Naive thymus-derived CD4-positive, alpha-beta T cell (primary cell): ENCODE measurements at regions not wholly inside any gene's neighbourhood (a gene's known extent, or its start where the extent isn't known, plus 50 kb on each side); places are given as distances from the start of the nearest gene placed in this dataset.

Experiments used
- ATAC-seq: fragments of 150-1000 bp; cut with Tn5 transposase; 2 replicates; pipeline ENCODE4 v1.10.0; 2021; ENCODE audit warnings: mild to moderate bottlenecking, moderate library complexity
- CTCF ChIA-PET: fragments of 350-600 bp; sonication (Branson Sonifier 250); formaldehyde crosslinking; loops from one replicate; lab custom pipeline; 2021; ENCODE audit warnings: antibody characterized with exemption; lab: Charles Lee
- POLR2A ChIA-PET: fragments of 350-600 bp; sonication (Branson Sonifier 250); formaldehyde crosslinking; loops from one replicate; lab custom pipeline; 2021; ENCODE audit warnings: antibody characterized with exemption, inconsistent platforms; lab: Charles Lee
- DNase-seq, 9 donors: peaks; one replicate each; pipeline versions ENCODE4 v3.0.0 to v3.0.0-alpha.2; 2020 to 2022; ENCODE audit warnings: mixed read lengths in 1 of 9
- H3K27ac ChIP-seq: one replicate; pipeline ENCODE4 v1.7.0; 2013; ENCODE audit warnings: mild to moderate bottlenecking, low read depth, low read length, moderate library complexity
- H3K27me3 ChIP-seq, 2 donors: one replicate each; pipeline ENCODE4 v1.7.0; 2013; ENCODE audit warnings: low read length in 2 of 2, mild to moderate bottlenecking in 2 of 2, moderate library complexity in 2 of 2; ENCODE audit not compliant: control insufficient read depth in 2 of 2, insufficient read depth in 2 of 2
- H3K36me3 ChIP-seq, 3 experiments: 1 replicate in 2 of 3; 2 replicates in 1 of 3; pipeline ENCODE4 v1.7.0; 2013; ENCODE audit warnings: low read length in 3 of 3, mild to moderate bottlenecking in 3 of 3, moderate library complexity in 1 of 3; ENCODE audit not compliant: insufficient read depth in 3 of 3, control insufficient read depth in 2 of 3
- H3K4me1 ChIP-seq, 2 donors: one replicate each; pipeline ENCODE4 v1.7.0; 2013; ENCODE audit warnings: low read length in 2 of 2, mild to moderate bottlenecking in 2 of 2, moderate library complexity in 1 of 2; ENCODE audit not compliant: control insufficient read depth in 2 of 2, insufficient read depth in 2 of 2
- H3K4me3 ChIP-seq: 2 replicates; pipeline ENCODE4 v1.7.0; 2013; ENCODE audit warnings: mild to moderate bottlenecking, low read length
- H3K9me3 ChIP-seq, 3 experiments: 1 replicate in 2 of 3; 2 replicates in 1 of 3; pipeline ENCODE4 v1.7.0; 2013; ENCODE audit warnings: low read length in 3 of 3; ENCODE audit not compliant: control insufficient read depth in 2 of 3
- H3K27ac Mint-ChIP-seq, 9 donors: one replicate each; pipeline ENCODE4 v1.8.0; 2020 to 2022; ENCODE audit warnings: mixed read lengths in 9 of 9, mild to moderate bottlenecking in 8 of 9, moderate library complexity in 5 of 9, inconsistent platforms in 2 of 9
- H3K27me3 Mint-ChIP-seq, 5 donors: one replicate each; pipeline ENCODE4 v1.8.0; 2021 to 2022; ENCODE audit warnings: mixed read lengths in 5 of 5, mild to moderate bottlenecking in 1 of 5
- H3K36me3 Mint-ChIP-seq, 5 donors: one replicate each; pipeline ENCODE4 v1.8.0; 2020 to 2022; ENCODE audit warnings: mixed read lengths in 5 of 5, mild to moderate bottlenecking in 3 of 5, inconsistent platforms in 1 of 5
- H3K4me1 Mint-ChIP-seq, 7 donors: one replicate each; pipeline ENCODE4 v1.8.0; 2020 to 2022; ENCODE audit warnings: mixed read lengths in 7 of 7, mild to moderate bottlenecking in 3 of 7, inconsistent platforms in 1 of 7
- H3K4me3 Mint-ChIP-seq, 10 donors: one replicate each; pipeline ENCODE4 v1.8.0; 2020 to 2022; ENCODE audit warnings: mild to moderate bottlenecking in 10 of 10, mixed read lengths in 10 of 10, moderate library complexity in 6 of 10, inconsistent platforms in 2 of 10
- H3K9me3 Mint-ChIP-seq, 11 donors: one replicate each; pipeline ENCODE4 v1.8.0; 2020 to 2022; ENCODE audit warnings: mixed read lengths in 11 of 11, mild to moderate bottlenecking in 4 of 11, inconsistent platforms in 1 of 11, moderate library complexity in 1 of 11
- intact Hi-C, 2 donors: fragments of 100-400 bp; cut with micrococcal nuclease; formaldehyde crosslinking; loops; one replicate each; pipeline ENCODE4 v1.15.1; 2023

DNA sequence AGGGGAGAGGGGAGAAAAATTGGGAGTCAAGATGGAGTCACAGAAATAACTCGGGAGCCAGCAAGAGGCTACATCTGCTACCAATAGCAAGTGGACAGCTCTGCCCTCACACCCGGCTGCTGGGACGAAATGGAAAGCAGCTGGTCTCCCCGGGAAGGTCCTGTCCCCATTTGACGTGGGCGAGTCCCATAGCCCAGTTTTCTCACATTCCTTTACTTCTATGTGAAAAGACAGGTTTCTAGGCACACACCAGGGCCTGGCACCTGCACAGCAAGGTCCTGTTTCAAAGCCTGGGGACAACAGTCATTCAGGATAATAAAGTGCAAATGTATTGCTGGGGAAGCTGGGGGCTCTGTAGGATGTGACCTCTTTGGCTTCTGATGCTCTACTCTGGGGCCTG is 162.6 kb downstream of the OAT start:
- Histone ChIP-seq H3K4me1 (no peaks in the 10 kb centered on the region), H3K27ac (no peak overlapping the region), H3K4me3 (no peak overlapping the region), H3K27me3 (no peaks in the 10 kb centered on the region), H3K9me3 (no peaks in the 10 kb centered on the region), H3K36me3 (no peaks in the 10 kb centered on the region)
- Mint-ChIP-seq H3K27me3 (no peaks in the 10 kb centered on the region), H3K9me3 (peaks cover 0 to 10% (median 0%) of the 10 kb centered on the region in 11 donors), H3K27ac (no peak overlapping the region), H3K4me1 (no peaks in the 10 kb centered on the region), H3K4me3 (no peak overlapping the region), H3K36me3 (no peaks in the 10 kb centered on the region)
- ATAC-seq = no peak
- ChIA-PET POLR2A (no interaction called here), CTCF (no interaction called here)
- DNase-seq = no peak
- intact Hi-C loops = no loop called here

DNA sequence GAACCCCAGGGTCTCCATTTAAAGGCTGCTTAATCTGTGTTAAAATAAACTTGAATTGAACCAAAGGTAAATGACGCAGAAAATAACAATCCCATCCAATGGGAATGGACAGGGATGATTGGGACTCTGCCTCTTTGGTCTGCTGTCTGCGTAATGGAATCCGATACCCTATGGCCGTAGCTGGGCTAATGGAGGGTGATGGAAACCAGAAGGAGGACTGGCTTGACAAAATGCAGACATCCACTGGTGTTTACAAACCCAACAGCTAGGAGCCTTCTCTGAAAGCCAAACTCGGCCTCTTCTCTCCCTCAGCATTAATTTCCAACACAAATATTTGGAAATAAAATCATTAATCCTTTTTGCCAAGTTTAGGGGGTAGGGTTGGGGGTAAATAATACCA is 162.2 kb upstream of the CHST15 start:
- no peak for DNase-seq
- CTCF ChIA-PET = no interaction called here
- intact Hi-C loops = no loop called here

DNA sequence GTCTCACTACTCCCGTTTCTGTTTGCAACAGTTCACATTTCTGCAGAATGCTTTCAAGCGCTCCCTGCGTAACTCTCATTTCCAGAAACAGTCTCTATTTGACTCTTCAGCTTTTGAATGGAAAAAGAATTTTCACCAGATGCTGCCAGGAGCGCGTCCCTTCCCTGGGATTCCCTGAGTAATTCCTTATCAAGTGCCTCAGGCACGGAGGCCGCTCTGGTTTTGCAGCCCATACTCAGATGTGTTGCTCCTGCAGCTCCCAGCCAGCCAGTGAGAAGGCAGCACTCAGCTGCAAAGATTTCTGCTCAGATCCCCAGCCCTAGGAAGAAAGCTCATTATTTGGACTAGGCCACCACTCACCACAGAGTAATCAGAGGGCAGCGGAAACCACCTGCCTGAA is 161.1 kb upstream of the CHST15 start:
- ATAC-seq = no peak
- Histone ChIP-seq H3K27ac (no peak overlapping the region), H3K9me3 (no peaks in the 10 kb centered on the region), H3K4me1 (no peaks in the 10 kb centered on the region), H3K27me3 (no peaks in the 10 kb centered on the region), H3K36me3 (no peaks in the 10 kb centered on the region), H3K4me3 (no peak overlapping the region)
- intact Hi-C loops = no loop called here
- H3K27me3 Mint-ChIP-seq = peaks cover 0 to 6% (median 2%) of the 10 kb centered on the region in 5 donors
- ChIA-PET CTCF (no interaction called here), POLR2A (no interaction called here)
- no peak overlapping the region for H3K4me3 Mint-ChIP-seq
- no peak for DNase-seq
- H3K9me3 Mint-ChIP-seq = peaks cover 0 to 10% (median 0%) of the 10 kb centered on the region in 11 donors
- peaks cover 0 to 3% (median 0%) of the 10 kb centered on the region in 7 donors for H3K4me1 Mint-ChIP-seq
- H3K36me3 Mint-ChIP-seq = no peaks in the 10 kb centered on the region
- H3K27ac Mint-ChIP-seq = no peak overlapping the region

More for the DNA sequence above, 162.2 kb upstream of the CHST15 start:
- H3K27ac Mint-ChIP-seq = no peak overlapping the region
- Histone ChIP-seq H3K36me3 (no peaks in the 10 kb centered on the region), H3K4me1 (no peaks in the 10 kb centered on the region), H3K4me3 (no peak overlapping the region), H3K27ac (no peak overlapping the region), H3K9me3 (no peaks in the 10 kb centered on the region), H3K27me3 (no peaks in the 10 kb centered on the region)
- H3K4me3 Mint-ChIP-seq = no peak overlapping the region
- POLR2A ChIA-PET = no interaction called here
- no peak for ATAC-seq
- peaks cover 0 to 2% (median 0%) of the 10 kb centered on the region in 5 donors for H3K27me3 Mint-ChIP-seq
- H3K4me1 Mint-ChIP-seq = peaks cover 0 to under 1% (median 0%) of the 10 kb centered on the region in 7 donors
- H3K9me3 Mint-ChIP-seq = peaks cover 0 to 10% (median 0%) of the 10 kb centered on the region in 11 donors
- no peaks in the 10 kb centered on the region for H3K36me3 Mint-ChIP-seq

DNA sequence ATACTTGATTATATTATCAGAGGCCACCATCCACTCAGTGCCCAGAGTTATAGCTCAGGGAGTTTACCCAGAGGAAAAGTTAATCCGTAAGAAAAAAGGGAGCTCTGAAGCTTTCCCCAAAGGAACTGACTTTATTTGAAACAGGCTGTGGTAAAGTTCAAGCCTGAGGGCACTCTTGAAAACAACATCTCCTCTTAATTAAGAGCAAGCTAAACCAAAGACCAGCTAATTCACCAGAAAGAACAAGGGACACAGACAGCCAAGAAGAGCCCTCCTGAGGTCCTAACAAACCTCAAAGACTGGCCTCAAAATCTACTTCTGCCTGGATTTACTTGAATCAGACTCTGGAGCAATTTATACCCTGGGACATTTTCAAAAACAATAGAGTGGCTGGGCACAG is 159.6 kb upstream of the CHST15 start:
- no peak overlapping the region for H3K27ac Mint-ChIP-seq
- no peak overlapping the region for H3K4me3 ChIP-seq
- peaks cover 0 to 6% (median 2%) of the 10 kb centered on the region in 5 donors for H3K27me3 Mint-ChIP-seq
- H3K4me3 Mint-ChIP-seq = no peak overlapping the region
- POLR2A ChIA-PET = no interaction called here
- no peaks in the 10 kb centered on the region for H3K9me3 ChIP-seq
- no peaks in the 10 kb centered on the region for H3K36me3 Mint-ChIP-seq
- H3K9me3 Mint-ChIP-seq = peaks cover 0 to 10% (median 0%) of the 10 kb centered on the region in 11 donors
- CTCF ChIA-PET = no interaction called here
- no peaks in the 10 kb centered on the region for H3K27me3 ChIP-seq
- H3K27ac ChIP-seq = no peak overlapping the region
- no peaks in the 10 kb centered on the region for H3K4me1 ChIP-seq
- peaks cover 0 to 3% (median 0%) of the 10 kb centered on the region in 7 donors for H3K4me1 Mint-ChIP-seq
- DNase-seq (no peak), ATAC-seq (no peak)
- no peaks in the 10 kb centered on the region for H3K36me3 ChIP-seq
- intact Hi-C loops = no loop called here

DNA sequence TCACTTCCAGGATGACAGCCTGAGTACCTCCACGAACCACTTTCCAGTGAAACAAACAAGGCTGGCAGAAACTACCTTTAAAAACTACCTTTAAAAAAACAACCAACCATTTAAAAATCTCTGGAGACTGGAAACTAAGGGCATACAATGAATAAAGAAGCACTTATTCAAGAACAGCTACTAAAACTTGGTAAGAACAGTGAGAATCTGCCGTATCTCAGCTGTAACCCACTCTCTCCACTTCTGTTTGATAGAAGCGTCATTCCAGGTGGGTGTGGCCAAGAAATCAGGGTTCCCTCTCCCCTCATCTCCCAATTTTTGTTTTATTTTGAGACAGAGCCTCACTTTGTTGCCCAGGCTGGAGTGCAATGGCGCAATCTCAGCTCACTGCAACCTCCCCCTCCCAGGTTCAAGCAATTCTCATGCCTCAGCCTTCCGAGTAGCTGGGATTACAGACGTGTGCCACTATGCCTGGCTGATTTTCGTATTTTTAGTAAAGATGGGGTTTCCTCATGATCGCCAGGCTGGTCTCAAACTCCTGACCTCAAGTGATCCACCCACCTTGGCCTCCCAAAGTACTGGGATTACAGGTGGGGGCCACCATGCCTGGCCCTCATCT is 158.8 kb upstream of the CHST15 start:
- no peak for DNase-seq
- Histone ChIP-seq H3K4me3 (no peak overlapping the region), H3K27me3 (no peaks in the 10 kb centered on the region), H3K27ac (no peak overlapping the region), H3K36me3 (no peaks in the 10 kb centered on the region), H3K4me1 (no peaks in the 10 kb centered on the region), H3K9me3 (no peaks in the 10 kb centered on the region)
- Mint-ChIP-seq H3K27ac (no peak overlapping the region), H3K9me3 (peaks cover 0 to 10% (median 0%) of the 10 kb centered on the region in 11 donors), H3K36me3 (no peaks in the 10 kb centered on the region), H3K4me1 (peaks cover 0 to 3% (median 0%) of the 10 kb centered on the region in 7 donors), H3K27me3 (peaks cover 0 to 6% (median 2%) of the 10 kb centered on the region in 5 donors), H3K4me3 (no peak overlapping the region)
- ATAC-seq = no peak
- intact Hi-C loops = no loop called here
- ChIA-PET POLR2A (no interaction called here), CTCF (no interaction called here)

DNA sequence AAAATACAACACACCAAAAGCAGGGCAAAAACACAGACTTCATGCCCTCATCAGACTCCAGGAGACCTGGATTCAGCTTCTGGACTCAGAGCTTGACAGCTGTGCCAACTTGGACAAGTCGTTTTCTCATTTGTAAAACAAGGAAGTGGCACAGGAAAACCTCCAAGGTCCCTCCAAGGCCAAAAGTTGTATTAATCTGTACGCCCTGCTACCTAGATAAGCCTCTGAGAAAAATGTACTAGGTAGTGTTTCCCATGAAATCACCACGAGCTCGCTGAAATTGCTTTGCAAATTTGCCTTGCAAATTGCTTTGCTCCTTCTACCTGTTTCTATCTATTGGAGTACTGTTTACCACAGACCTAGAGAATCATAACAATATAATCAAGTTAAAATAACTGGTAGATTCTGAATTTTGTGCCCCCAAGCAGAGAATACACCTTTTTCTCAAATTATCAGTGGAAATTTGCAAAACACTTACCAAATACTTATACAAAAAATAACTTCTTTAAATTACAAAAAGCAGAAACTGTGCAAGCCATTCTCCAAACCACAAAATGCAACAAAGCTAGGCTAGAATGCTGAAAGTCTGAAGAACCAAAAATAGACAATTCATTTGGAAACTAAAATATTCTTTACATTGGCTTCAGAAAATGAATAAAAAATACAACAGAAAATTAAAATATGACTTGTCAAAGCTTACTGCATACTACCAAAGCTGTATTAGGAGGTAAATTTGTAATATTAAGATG is 158.1 kb upstream of the CHST15 start:
- H3K27ac Mint-ChIP-seq = no peak overlapping the region
- CTCF ChIA-PET = no interaction called here

More for the DNA sequence above, 158.1 kb upstream of the CHST15 start:
- Mint-ChIP-seq H3K36me3 (no peaks in the 10 kb centered on the region), H3K9me3 (peaks cover 0 to 8% (median 0%) of the 10 kb centered on the region in 11 donors), H3K27me3 (peaks cover 0 to 6% (median 2%) of the 10 kb centered on the region in 5 donors), H3K4me3 (no peak overlapping the region), H3K4me1 (peaks cover 0 to 3% (median 0%) of the 10 kb centered on the region in 7 donors)
- no peak overlapping the region for H3K27ac ChIP-seq
- no peaks in the 10 kb centered on the region for H3K9me3 ChIP-seq
- no peaks in the 10 kb centered on the region for H3K27me3 ChIP-seq
- intact Hi-C loops = no loop called here
- no peak overlapping the region for H3K4me3 ChIP-seq
- ATAC-seq (no peak), DNase-seq (no peak)
- no peaks in the 10 kb centered on the region for H3K4me1 ChIP-seq
- POLR2A ChIA-PET = no interaction called here
- H3K36me3 ChIP-seq = no peaks in the 10 kb centered on the region
